H1 (cell line): ENCODE measurements at regions not wholly inside any gene's neighbourhood (a gene's known extent, or its start where the extent isn't known, plus 50 kb on each side); places are given as distances from the start of the nearest gene placed in this dataset.

Source experiments
- CBX5 ChIP-seq: fragments of 300-800, 300-1000 bp; sonication (generic); IDR thresholded peaks from 2 replicates; pipeline ENCODE4 v1.7.1; 2016; ENCODE audit warnings: antibody characterized with exemption, low read length, low read depth
- MAFK ChIP-seq: IDR thresholded peaks from 2 replicates; pipeline ENCODE4 v1.6.1; 2012; ENCODE audit warnings: low read depth, mild to moderate bottlenecking, improper control_type of control experiment, low read length
- RBBP5 ChIP-seq: IDR thresholded peaks from 2 replicates; pipeline ENCODE4 v1.7.1; 2012; ENCODE audit warnings: low read depth, mild to moderate bottlenecking, inconsistent platforms, low read length, moderate library complexity, borderline replicate concordance
- TF ChIP-seq, protein P1 (sequence below), 3 experiments: IDR thresholded peaks; 1 replicate in 2 of 3; 2 replicates in 1 of 3; pipeline versions ENCODE4 v1.5.1 to v1.6.1; 2011; ENCODE audit warnings: low read length in 3 of 3, mild to moderate bottlenecking in 3 of 3, inconsistent platforms in 2 of 3, low read depth in 1 of 3, moderate library complexity in 1 of 3; ENCODE audit not compliant: insufficient read depth in 1 of 3; ENCODE audit errors: control extremely low read depth in 1 of 3
- TF ChIP-seq, protein P2 (sequence below): IDR thresholded peaks from 2 replicates; pipeline ENCODE4 v1.6.1; 2012; ENCODE audit warnings: inconsistent platforms

DNA sequence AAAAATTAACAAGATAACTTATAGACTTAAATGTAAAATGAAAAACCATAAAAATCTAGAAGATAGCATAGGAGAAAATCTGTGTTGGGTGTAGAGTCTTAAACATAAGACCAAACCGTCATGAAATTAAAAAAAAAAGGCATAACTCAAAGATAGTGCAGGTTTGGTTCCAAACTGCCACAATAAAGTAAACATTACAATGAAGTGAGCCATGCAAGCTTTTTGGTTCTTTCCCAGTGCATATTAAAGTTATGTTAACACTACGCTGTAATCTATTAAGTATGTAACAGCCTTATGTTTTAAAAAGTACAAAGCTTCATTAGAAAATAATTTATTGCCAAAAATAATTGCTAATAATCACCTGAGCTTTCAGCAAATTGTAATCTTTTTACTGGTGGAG, 1366.5 kb upstream of the LRRTM3 start:
- TF ChIP-seq, protein P1, sequence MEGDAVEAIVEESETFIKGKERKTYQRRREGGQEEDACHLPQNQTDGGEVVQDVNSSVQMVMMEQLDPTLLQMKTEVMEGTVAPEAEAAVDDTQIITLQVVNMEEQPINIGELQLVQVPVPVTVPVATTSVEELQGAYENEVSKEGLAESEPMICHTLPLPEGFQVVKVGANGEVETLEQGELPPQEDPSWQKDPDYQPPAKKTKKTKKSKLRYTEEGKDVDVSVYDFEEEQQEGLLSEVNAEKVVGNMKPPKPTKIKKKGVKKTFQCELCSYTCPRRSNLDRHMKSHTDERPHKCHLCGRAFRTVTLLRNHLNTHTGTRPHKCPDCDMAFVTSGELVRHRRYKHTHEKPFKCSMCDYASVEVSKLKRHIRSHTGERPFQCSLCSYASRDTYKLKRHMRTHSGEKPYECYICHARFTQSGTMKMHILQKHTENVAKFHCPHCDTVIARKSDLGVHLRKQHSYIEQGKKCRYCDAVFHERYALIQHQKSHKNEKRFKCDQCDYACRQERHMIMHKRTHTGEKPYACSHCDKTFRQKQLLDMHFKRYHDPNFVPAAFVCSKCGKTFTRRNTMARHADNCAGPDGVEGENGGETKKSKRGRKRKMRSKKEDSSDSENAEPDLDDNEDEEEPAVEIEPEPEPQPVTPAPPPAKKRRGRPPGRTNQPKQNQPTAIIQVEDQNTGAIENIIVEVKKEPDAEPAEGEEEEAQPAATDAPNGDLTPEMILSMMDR (IDR thresholded peaks at IDR 0.05; ENCODE audit: control extremely low read depth in 1 of 3, insufficient read depth in 1 of 3, low read depth in 1 of 3, low read length in 3 of 3): no peak
- TF ChIP-seq, protein P2, sequence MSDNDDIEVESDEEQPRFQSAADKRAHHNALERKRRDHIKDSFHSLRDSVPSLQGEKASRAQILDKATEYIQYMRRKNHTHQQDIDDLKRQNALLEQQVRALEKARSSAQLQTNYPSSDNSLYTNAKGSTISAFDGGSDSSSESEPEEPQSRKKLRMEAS: no peak
- TF ChIP-seq MAFK (no peak), CBX5 (no peak), RBBP5 (no peak)
